Mucosa of descending colon (tissue), 3 donors: ENCODE measurements at regions not wholly inside any gene's neighbourhood (a gene's known extent, or its start where the extent isn't known, plus 50 kb on each side); places are given as distances from the start of the nearest gene placed in this dataset.

Experiments used
- ATAC-seq: fragments of 200-7000 bp; cut with Tn5 transposase; one replicate; pipeline ENCODE4 v1.9.1; 2020; ENCODE audit warnings: mild to moderate bottlenecking, moderate library complexity
- DNase-seq, 3 donors: peaks; one replicate each; pipeline ENCODE4 v3.0.0-alpha.2; 2020
- H3K36me3 ChIP-seq: fragments of 200-600 bp; one replicate; pipeline ENCODE4 v1.8.0; 2021; ENCODE audit warnings: low read depth, mild to moderate bottlenecking
- H3K4me1 ChIP-seq: fragments of 200-600 bp; one replicate; pipeline ENCODE4 v1.8.0; 2021; ENCODE audit warnings: low read depth, mild to moderate bottlenecking
- H3K4me3 ChIP-seq: fragments of 200-600 bp; one replicate; pipeline ENCODE4 v1.8.0; 2021; ENCODE audit warnings: mild to moderate bottlenecking
- H3K9me3 ChIP-seq: fragments of 200-600 bp; one replicate; pipeline ENCODE4 v1.8.0; 2021; ENCODE audit warnings: mild to moderate bottlenecking
- intact Hi-C, 2 donors: fragments of 100-400 bp; cut with DNase I in 1 of 2; cut with micrococcal nuclease in 1 of 2; formaldehyde crosslinking; loops; one replicate each; pipeline versions ENCODE4 v1.11.0 to v1.11.1; 2022; cut with DNase I, micrococcal nuclease
- TF ChIP-seq, protein P1 (sequence below): fragments of 200-600 bp; IDR thresholded peaks from one replicate; pipeline ENCODE4 v1.8.0; 2022; ENCODE audit warnings: antibody characterized with exemption, mild to moderate bottlenecking
- donor health status: DM: no; HTN: no; CAD: no; lungs with moderate emphysema.
- donor health status: DM: no; HTN: no; CAD: no.
- donor health status: DM: no; HTN: yes; CAD: no.

GRCh38 chr13:76634431-76635191 is 251.6 kb downstream of the KCTD12 start:
- DNase-seq: no peak
- H3K4me1 ChIP-seq: no peaks in the 10 kb centered on the region
- intact Hi-C loops: no loop called here
- no peak overlapping the region for H3K4me3 ChIP-seq
- H3K36me3 ChIP-seq: no peaks in the 10 kb centered on the region
- no peak for ATAC-seq
- H3K9me3 ChIP-seq: no peaks in the 10 kb centered on the region
- TF ChIP-seq, protein P1, sequence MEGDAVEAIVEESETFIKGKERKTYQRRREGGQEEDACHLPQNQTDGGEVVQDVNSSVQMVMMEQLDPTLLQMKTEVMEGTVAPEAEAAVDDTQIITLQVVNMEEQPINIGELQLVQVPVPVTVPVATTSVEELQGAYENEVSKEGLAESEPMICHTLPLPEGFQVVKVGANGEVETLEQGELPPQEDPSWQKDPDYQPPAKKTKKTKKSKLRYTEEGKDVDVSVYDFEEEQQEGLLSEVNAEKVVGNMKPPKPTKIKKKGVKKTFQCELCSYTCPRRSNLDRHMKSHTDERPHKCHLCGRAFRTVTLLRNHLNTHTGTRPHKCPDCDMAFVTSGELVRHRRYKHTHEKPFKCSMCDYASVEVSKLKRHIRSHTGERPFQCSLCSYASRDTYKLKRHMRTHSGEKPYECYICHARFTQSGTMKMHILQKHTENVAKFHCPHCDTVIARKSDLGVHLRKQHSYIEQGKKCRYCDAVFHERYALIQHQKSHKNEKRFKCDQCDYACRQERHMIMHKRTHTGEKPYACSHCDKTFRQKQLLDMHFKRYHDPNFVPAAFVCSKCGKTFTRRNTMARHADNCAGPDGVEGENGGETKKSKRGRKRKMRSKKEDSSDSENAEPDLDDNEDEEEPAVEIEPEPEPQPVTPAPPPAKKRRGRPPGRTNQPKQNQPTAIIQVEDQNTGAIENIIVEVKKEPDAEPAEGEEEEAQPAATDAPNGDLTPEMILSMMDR: no peak

DNA sequence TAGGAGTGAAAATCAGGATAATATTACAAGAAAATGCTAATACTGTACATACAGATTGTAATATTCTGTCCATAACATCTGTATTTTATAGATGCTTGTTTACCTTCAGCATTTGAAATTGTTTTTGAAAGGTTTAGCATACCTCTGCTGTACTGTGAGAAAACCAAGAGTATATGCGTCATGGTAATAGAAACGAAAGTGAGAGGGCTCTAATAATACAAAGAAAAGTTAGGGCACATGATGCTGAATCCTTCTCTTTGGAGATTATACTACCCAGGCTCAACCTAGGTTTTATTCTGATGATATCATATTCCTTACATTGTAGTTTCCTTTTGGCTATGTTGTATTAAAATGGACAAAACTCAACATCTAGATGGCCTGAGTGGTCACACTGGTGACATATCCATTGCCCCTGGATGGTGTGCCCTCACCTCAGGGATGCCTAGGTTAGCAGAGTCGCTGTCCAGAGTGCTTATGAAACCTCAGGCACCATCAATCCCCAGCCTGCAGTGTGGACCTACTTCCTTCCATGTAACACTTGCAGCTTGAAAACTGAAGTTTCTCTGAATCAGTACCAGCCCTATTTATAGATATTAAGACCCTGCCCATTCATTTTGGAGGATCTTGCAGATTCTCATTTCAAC is 253.7 kb downstream of the KCTD12 start:
- TF ChIP-seq, protein P1: no peak
- DNase-seq: no peak
- intact Hi-C loops: no loop called here
- H3K36me3 ChIP-seq: no peaks in the 10 kb centered on the region
- no peak for ATAC-seq
- H3K4me1 ChIP-seq: no peaks in the 10 kb centered on the region
- H3K9me3 ChIP-seq: no peaks in the 10 kb centered on the region
- H3K4me3 ChIP-seq: no peak overlapping the region

DNA sequence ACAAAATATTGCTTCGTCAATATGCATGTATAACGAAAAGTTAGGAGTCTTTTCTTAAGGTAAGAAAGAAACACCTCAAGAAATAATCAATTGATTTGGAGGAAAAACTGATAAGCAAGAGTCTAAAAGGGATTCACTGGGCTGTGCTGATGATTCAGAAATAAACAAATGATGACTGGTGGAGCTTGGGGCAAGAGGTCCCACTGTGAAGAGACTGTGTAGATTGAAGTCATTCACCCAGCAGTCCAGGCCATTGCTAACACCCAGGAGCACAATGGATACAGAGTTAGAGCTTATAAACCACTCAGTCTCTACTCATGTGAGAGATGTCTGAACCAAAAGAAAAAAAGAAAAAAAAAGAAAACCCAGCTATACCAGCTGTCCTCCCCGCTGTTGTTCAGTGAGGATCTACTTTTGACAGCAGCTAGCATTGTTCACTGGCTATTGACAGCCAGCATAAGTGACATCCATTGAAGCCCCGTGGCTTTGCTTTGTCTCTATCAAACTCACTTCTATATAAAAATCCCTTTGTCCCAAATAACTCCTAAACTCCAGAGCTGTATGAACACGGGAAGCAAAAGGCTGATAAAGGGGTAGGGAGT is 255.5 kb downstream of the KCTD12 start:
- intact Hi-C loops: no loop called here
- no peak overlapping the region for H3K4me3 ChIP-seq
- DNase-seq: no peak

GRCh38 chr13:76622315-76623040 is 263.7 kb downstream of the KCTD12 start:
- no peak for ATAC-seq

More for the DNA sequence above, 255.5 kb downstream of the KCTD12 start:
- ATAC-seq: no peak
- TF ChIP-seq, protein P1: no peak
- no peaks in the 10 kb centered on the region for H3K4me1 ChIP-seq
- H3K36me3 ChIP-seq: no peaks in the 10 kb centered on the region
- H3K9me3 ChIP-seq: no peaks in the 10 kb centered on the region

GRCh38 chr13:76621705-76622104 is 264.5 kb downstream of the KCTD12 start:
- TF ChIP-seq, protein P1: no peak
- no peak for DNase-seq
- Histone ChIP-seq H3K4me3 (no peak overlapping the region), H3K36me3 (no peaks in the 10 kb centered on the region), H3K9me3 (no peaks in the 10 kb centered on the region), H3K4me1 (no peaks in the 10 kb centered on the region)
- intact Hi-C loops: no loop called here
- ATAC-seq: no peak

More at GRCh38 chr13:76622315-76623040, 263.7 kb downstream of the KCTD12 start:
- no peak for DNase-seq
- TF ChIP-seq, protein P1: no peak
- Histone ChIP-seq H3K4me1 (no peaks in the 10 kb centered on the region), H3K36me3 (no peaks in the 10 kb centered on the region), H3K4me3 (no peak overlapping the region), H3K9me3 (no peaks in the 10 kb centered on the region)
- intact Hi-C loops: no loop called here
